ENCODE measurements at regions not wholly inside any gene's neighbourhood (a gene's known extent, or its start where the extent isn't known, plus 50 kb on each side); places are given as distances from the start of the nearest gene placed in this dataset.
A peak's percentile ranks its signal among the peaks of the same experiment; 100 is the strongest.

DNA sequence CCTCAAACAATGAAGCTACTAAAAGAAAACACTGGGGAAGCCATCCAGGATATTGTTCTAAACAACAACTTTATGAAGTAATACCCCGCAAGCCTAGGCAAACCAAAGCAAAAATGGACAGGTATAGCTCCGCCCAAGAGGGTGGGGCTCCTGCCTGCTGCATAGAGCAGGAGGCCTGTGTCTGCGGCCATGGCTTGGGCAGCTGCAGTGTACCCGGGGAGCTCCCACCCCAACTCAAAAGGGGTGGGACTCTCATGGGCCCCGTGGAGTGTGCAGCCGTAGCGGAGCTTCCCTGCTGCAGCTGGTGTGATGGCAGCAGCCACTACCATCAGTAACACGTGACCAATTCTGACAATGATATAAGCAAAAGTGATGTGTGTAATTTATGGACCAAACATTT is 264.2 kb upstream of the KITLG start:
- no peaks in the 10 kb centered on the region for H3F3A ChIP-seq (ENCODE audit: low read length, unreplicated experiment)
- ChIA-PET CTCF (no interaction called here), POLR2A (ENCODE audit: unreplicated experiment) (no interaction called here)
- no peaks in the 10 kb centered on the region for H3K9me3 ChIP-seq (ENCODE audit: low read length)
- 0 out of 2 replicates have a peak overlapping the region, but pooled peaks have one; percentile 27 for H2AFZ ChIP-seq (ENCODE audit: low read length)
- H3K4me3 ChIP-seq (ENCODE audit: low read length) = no peak overlapping the region
- no peaks in the 10 kb centered on the region for H3K27me3 ChIP-seq (ENCODE audit: low read length)
- no peaks in the 10 kb centered on the region for H3K79me2 ChIP-seq (ENCODE audit: low read length)
- TF ChIP-seq, protein P1, sequence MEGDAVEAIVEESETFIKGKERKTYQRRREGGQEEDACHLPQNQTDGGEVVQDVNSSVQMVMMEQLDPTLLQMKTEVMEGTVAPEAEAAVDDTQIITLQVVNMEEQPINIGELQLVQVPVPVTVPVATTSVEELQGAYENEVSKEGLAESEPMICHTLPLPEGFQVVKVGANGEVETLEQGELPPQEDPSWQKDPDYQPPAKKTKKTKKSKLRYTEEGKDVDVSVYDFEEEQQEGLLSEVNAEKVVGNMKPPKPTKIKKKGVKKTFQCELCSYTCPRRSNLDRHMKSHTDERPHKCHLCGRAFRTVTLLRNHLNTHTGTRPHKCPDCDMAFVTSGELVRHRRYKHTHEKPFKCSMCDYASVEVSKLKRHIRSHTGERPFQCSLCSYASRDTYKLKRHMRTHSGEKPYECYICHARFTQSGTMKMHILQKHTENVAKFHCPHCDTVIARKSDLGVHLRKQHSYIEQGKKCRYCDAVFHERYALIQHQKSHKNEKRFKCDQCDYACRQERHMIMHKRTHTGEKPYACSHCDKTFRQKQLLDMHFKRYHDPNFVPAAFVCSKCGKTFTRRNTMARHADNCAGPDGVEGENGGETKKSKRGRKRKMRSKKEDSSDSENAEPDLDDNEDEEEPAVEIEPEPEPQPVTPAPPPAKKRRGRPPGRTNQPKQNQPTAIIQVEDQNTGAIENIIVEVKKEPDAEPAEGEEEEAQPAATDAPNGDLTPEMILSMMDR (conservative IDR thresholded peaks at IDR 0.05; ENCODE audit: low read depth, low read length) = no peak
- TF ChIP-seq EZH2 (IDR thresholded peaks at IDR 0.05; ENCODE audit: low read length, unreplicated experiment) (no peak), EZH2phosphoT487 (IDR thresholded peaks at IDR 0.05; ENCODE audit: borderline replicate concordance, low read length) (no peak)
- H3K27ac ChIP-seq (ENCODE audit: low read length) = no peak overlapping the region
- H3K4me1 ChIP-seq (ENCODE audit: insufficient read depth, low read length) = no peaks in the 10 kb centered on the region
- intact Hi-C loops (cut with micrococcal nuclease) = no loop called here
- H3K9me2 ChIP-seq (replicated peaks; ENCODE audit: low read length) = no peaks in the 10 kb centered on the region
- H3K9ac ChIP-seq (ENCODE audit: low read length) = no peak overlapping the region
- no peak for ATAC-seq
- H3K36me3 ChIP-seq (ENCODE audit: low read depth, low read length) = no peaks in the 10 kb centered on the region
- H4K20me1 ChIP-seq (ENCODE audit: low read length) = no peaks in the 10 kb centered on the region
- DNase-seq = no peak
- H3K4me2 ChIP-seq (ENCODE audit: low read length) = no peak overlapping the region
- no TSS peak for BruUV-seq (replicated peaks)

DNA sequence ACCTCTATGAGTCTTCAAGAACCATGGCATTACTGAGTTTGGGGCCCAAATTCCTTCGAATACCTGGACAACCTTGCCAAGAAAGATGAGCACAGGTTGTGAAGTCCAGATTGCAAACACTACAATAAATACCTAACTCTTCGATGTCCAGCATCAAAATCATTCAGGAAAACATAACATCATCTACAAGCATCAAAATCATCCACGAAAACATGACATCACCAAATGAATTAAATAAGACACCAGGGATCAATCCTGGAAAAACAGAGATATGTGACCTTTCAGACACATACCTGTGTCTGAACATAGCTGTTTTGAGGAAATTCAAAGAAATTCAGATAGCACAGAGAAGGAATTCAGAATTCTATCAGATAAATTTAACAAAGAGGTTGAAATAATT is 262.0 kb upstream of the KITLG start:
- Histone ChIP-seq H3K36me3 (ENCODE audit: low read depth, low read length) (no peaks in the 10 kb centered on the region), H3K4me3 (ENCODE audit: low read length) (no peak overlapping the region), H3K9me2 (replicated peaks; ENCODE audit: low read length) (no peaks in the 10 kb centered on the region), H3K4me1 (ENCODE audit: insufficient read depth, low read length) (no peaks in the 10 kb centered on the region), H3K27ac (ENCODE audit: low read length) (no peak overlapping the region), H2AFZ (ENCODE audit: low read length) (no peak overlapping the region), H3K4me2 (ENCODE audit: low read length) (no peak overlapping the region), H3K27me3 (ENCODE audit: low read length) (no peaks in the 10 kb centered on the region), H4K20me1 (ENCODE audit: low read length) (no peaks in the 10 kb centered on the region), H3K79me2 (ENCODE audit: low read length) (no peaks in the 10 kb centered on the region), H3K9ac (ENCODE audit: low read length) (no peak overlapping the region), H3F3A (ENCODE audit: low read length, unreplicated experiment) (no peaks in the 10 kb centered on the region), H3K9me3 (ENCODE audit: low read length) (no peaks in the 10 kb centered on the region)
- DNase-seq (no peak), ATAC-seq (no peak)
- CTCF ChIA-PET = no interaction called here
- BruUV-seq (replicated peaks) = no TSS peak
- POLR2A ChIA-PET (ENCODE audit: unreplicated experiment) = no interaction called here
- TF ChIP-seq, protein P1 (conservative IDR thresholded peaks at IDR 0.05; ENCODE audit: low read depth, low read length) = no peak
- no peak for TF ChIP-seq EZH2 (IDR thresholded peaks at IDR 0.05; ENCODE audit: low read length, unreplicated experiment)
- no peak for TF ChIP-seq EZH2phosphoT487 (IDR thresholded peaks at IDR 0.05; ENCODE audit: borderline replicate concordance, low read length)
- intact Hi-C loops (cut with micrococcal nuclease) = no loop called here

DNA sequence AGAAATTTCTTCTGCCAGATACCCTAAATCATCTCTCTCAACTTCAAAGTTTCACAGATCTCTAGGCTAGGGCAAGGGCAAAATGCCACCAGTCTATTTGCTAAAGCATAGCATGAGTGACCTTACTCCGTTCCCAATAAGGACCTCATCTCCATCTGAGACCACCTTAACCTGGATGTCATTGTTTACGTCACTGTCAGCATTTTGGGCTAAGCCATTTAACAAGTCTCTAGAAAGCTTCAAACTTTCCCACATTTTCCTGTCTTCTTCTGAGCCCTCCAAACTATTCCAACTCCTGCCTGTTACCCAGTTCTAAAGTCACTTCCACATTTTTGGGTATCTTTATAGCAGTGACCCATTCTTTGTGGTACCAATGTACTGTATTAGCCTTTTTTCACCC is 259.2 kb upstream of the KITLG start:
- no peaks in the 10 kb centered on the region for H3K79me2 ChIP-seq (ENCODE audit: low read length)
- TF ChIP-seq EZH2phosphoT487 (IDR thresholded peaks at IDR 0.05; ENCODE audit: borderline replicate concordance, low read length) (no peak), EZH2 (IDR thresholded peaks at IDR 0.05; ENCODE audit: low read length, unreplicated experiment) (no peak)
- TF ChIP-seq, protein P1 (conservative IDR thresholded peaks at IDR 0.05; ENCODE audit: low read depth, low read length) = no peak
- CTCF ChIA-PET = no interaction called here
- POLR2A ChIA-PET (ENCODE audit: unreplicated experiment) = no interaction called here
- no peak overlapping the region for H2AFZ ChIP-seq (ENCODE audit: low read length)
- DNase-seq (no peak), ATAC-seq (no peak)
- no peak overlapping the region for H3K4me2 ChIP-seq (ENCODE audit: low read length)
- no peak overlapping the region for H3K9ac ChIP-seq (ENCODE audit: low read length)
- no peaks in the 10 kb centered on the region for H3K36me3 ChIP-seq (ENCODE audit: low read depth, low read length)
- H3K4me3 ChIP-seq (ENCODE audit: low read length) = no peak overlapping the region
- H3K4me1 ChIP-seq (ENCODE audit: insufficient read depth, low read length) = 0 out of 2 replicates have a peak, but pooled peaks cover under 1% of the 10 kb centered on the region
- no peaks in the 10 kb centered on the region for H3K27me3 ChIP-seq (ENCODE audit: low read length)
- no peaks in the 10 kb centered on the region for H3K9me2 ChIP-seq (replicated peaks; ENCODE audit: low read length)
- intact Hi-C loops (cut with micrococcal nuclease) = no loop called here
- no peaks in the 10 kb centered on the region for H4K20me1 ChIP-seq (ENCODE audit: low read length)
- no TSS peak for BruUV-seq (replicated peaks)
- H3K27ac ChIP-seq (ENCODE audit: low read length) = no peak overlapping the region
- H3K9me3 ChIP-seq (ENCODE audit: low read length) = no peaks in the 10 kb centered on the region
- no peaks in the 10 kb centered on the region for H3F3A ChIP-seq (ENCODE audit: low read length, unreplicated experiment)
